ENCODE measurements at regions not wholly inside any gene's neighbourhood (a gene's known extent, or its start where the extent isn't known, plus 50 kb on each side); places are given as distances from the start of the nearest gene placed in this dataset.

DNA sequence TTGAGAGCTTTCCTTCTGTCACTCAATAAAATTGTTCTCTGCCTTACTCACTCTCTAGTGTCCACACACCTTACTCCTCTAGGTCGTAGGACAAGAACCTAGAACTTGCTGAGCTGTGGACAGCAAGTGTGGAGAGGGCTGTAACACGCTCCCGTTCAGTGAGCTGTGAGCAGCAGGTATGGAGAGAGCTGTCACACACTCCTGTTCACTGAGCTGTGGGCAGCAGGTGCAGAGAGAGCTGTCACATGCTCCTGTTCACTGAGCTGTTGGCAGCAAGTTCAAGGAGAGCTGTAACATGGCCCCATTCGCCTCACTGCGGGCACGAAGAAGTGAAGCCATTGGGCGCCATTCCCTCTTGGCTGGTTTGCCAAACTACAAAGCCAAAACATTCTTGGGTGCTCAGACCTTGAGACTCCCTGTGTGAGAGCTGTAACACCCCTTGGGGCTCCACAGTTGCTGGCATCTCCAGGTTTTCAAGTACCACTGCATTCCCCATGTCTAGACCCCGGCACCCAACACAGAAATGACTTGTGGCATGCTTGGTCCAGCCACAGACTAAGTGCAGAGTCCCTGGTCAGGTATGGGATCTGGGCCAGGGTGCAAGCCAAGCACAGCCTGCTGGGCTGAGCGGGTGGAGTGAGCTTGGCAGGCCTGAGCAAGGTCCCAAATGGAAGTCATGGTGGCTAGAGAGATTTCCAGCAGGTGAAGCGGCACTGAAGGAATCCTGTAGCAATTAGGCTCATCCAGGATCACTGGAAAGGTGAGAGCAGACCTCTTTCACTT lies 608.0 kb upstream of the CDH8 start:
- ChIA-PET CTCF (no interaction called here), POLR2A (interaction anchor here (0.7 kb wide), 1 partner anchor 132 kb away, joined by 4 read pairs; no protein-coding TSS in a partner anchor)
- ATAC-seq (no peak), DNase-seq (no peak)
- Mint-ChIP-seq H3K4me1 (no peaks in the 10 kb centered on the region), H3K27me3 (no peaks in the 10 kb centered on the region), H3K9me3 (ENCODE audit: low read depth) (peaks cover 26% of the 10 kb centered on the region), H3K27ac (no peak overlapping the region), H3K4me3 (no peak overlapping the region), H3K36me3 (ENCODE audit: low read depth) (no peaks in the 10 kb centered on the region)
- intact Hi-C loops (cut with DNase I, micrococcal nuclease), result no loop called here

GRCh38 chr16:62642677-62643076 lies 606.4 kb upstream of the CDH8 start:
- no peak for ATAC-seq
- ChIA-PET CTCF (no interaction called here), POLR2A (no interaction called here)
- H3K4me3 Mint-ChIP-seq, result no peak overlapping the region
- no peaks in the 10 kb centered on the region for H3K27me3 Mint-ChIP-seq
- no peak for DNase-seq
- no peak overlapping the region for H3K27ac Mint-ChIP-seq
- H3K36me3 Mint-ChIP-seq (ENCODE audit: low read depth), result no peaks in the 10 kb centered on the region
- no peaks in the 10 kb centered on the region for H3K4me1 Mint-ChIP-seq
- intact Hi-C loops (cut with DNase I, micrococcal nuclease), result no loop called here
- H3K9me3 Mint-ChIP-seq (ENCODE audit: low read depth), result peaks cover 33% of the 10 kb centered on the region

DNA sequence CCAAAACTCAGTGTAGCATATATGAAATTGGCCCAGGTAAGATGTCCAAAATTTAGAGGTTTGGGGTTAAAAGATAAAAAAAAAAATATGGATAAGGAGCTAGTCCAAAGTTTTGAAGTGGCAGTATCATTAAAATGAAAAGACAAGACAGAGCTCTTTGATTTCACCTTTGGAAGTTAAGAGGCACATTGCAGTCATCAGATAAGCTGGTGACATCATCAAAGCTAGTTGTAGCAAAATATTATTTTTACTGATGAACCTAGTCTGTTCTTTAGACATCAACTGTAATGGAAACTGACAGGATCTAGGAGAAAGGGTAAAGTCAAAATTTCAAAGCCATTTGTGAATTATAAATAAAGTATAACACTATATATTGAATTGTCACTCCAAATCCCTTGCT lies 603.7 kb upstream of the CDH8 start:
- no peaks in the 10 kb centered on the region for H3K4me1 Mint-ChIP-seq
- H3K27me3 Mint-ChIP-seq, result no peaks in the 10 kb centered on the region
- CTCF ChIA-PET, result no interaction called here
- POLR2A ChIA-PET, result no interaction called here
- no peak overlapping the region for H3K4me3 Mint-ChIP-seq
- H3K27ac Mint-ChIP-seq, result no peak overlapping the region
- ATAC-seq (no peak), DNase-seq (no peak)
- no peaks in the 10 kb centered on the region for H3K36me3 Mint-ChIP-seq (ENCODE audit: low read depth)
- intact Hi-C loops (cut with DNase I, micrococcal nuclease), result no loop called here
- H3K9me3 Mint-ChIP-seq (ENCODE audit: low read depth), result peaks cover 24% of the 10 kb centered on the region

DNA sequence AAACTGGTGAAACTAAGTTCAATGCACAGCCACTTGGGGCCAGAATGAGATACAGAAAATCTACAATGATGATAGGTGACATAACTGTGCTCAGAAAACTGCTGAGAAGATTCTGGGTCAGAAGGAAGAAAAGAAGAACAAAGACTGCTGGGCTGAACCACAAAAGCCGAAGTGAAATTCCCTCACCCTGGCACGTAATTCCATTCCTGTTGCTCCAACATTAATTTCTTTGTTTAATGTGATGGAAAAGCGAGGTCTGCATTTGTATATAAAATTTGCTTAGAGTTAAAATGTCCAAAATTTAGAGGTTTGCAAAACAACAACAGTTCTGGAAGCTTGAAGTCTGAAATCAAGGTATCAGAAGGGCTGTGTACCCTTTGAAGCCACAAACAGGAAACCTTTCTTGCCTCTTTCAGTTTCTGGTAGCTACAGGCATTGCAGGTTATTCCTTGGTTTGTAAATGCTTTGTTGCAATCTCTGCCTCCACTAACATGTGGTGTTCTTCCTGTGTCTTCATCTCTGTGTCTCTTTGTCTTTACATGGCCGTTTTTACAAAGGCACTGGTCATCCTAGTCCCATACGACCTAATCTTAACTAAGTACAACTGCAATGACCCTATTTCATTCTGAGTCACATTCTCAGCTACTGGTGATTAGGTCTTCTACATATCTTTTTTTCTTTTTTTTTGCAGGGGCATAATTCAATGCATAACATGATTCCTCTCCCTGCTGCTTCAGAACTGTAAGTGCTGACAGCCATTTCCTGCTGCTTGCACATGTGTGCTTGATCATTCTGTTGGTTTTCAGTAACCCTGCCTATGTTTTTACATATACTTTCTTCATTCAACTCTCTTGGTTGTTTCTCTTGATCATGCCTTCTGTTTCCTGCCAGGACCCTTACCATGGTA lies 603.0 kb upstream of the CDH8 start:
- no peak overlapping the region for H3K4me3 Mint-ChIP-seq

GRCh38 chr16:62638324-62638911 lies 602.2 kb upstream of the CDH8 start:
- CTCF ChIA-PET, result no interaction called here
- peaks cover 21% of the 10 kb centered on the region for H3K9me3 Mint-ChIP-seq (ENCODE audit: low read depth)
- no peaks in the 10 kb centered on the region for H3K27me3 Mint-ChIP-seq
- ATAC-seq, result no peak
- intact Hi-C loops (cut with DNase I, micrococcal nuclease), result no loop called here
- POLR2A ChIA-PET, result no interaction called here
- H3K4me1 Mint-ChIP-seq, result no peaks in the 10 kb centered on the region
- H3K4me3 Mint-ChIP-seq, result no peak overlapping the region
- no peak for DNase-seq
- H3K36me3 Mint-ChIP-seq (ENCODE audit: low read depth), result no peaks in the 10 kb centered on the region
- H3K27ac Mint-ChIP-seq, result no peak overlapping the region

More for the DNA sequence above, 603.0 kb upstream of the CDH8 start:
- H3K4me1 Mint-ChIP-seq, result no peaks in the 10 kb centered on the region
- CTCF ChIA-PET, result no interaction called here
- H3K36me3 Mint-ChIP-seq (ENCODE audit: low read depth), result no peaks in the 10 kb centered on the region
- POLR2A ChIA-PET, result no interaction called here
- intact Hi-C loops (cut with DNase I, micrococcal nuclease), result no loop called here
- peaks cover 23% of the 10 kb centered on the region for H3K9me3 Mint-ChIP-seq (ENCODE audit: low read depth)
- no peak for ATAC-seq
- no peak for DNase-seq
- no peak overlapping the region for H3K27ac Mint-ChIP-seq
- H3K27me3 Mint-ChIP-seq, result no peaks in the 10 kb centered on the region

- H3K4me3 Mint-ChIP-seq, result no peak overlapping the region
- no peak for ATAC-seq
- CTCF ChIA-PET, result interaction anchor here (0.8 kb wide), 1 partner anchor 30 kb away, joined by 3 read pairs; no protein-coding TSS in a partner anchor
- H3K27me3 Mint-ChIP-seq, result no peaks in the 10 kb centered on the region
- no peaks in the 10 kb centered on the region for H3K36me3 Mint-ChIP-seq (ENCODE audit: low read depth)
- no peaks in the 10 kb centered on the region for H3K4me1 Mint-ChIP-seq
- POLR2A ChIA-PET, result no interaction called here
- DNase-seq, result no peak
- H3K27ac Mint-ChIP-seq, result no peak overlapping the region
- peaks cover 21% of the 10 kb centered on the region for H3K9me3 Mint-ChIP-seq (ENCODE audit: low read depth)
- intact Hi-C loops (cut with DNase I, micrococcal nuclease), result no loop called here
Measured at GRCh38 chr16:62625326-62625725, 589.1 kb upstream of the CDH8 start.

DNA sequence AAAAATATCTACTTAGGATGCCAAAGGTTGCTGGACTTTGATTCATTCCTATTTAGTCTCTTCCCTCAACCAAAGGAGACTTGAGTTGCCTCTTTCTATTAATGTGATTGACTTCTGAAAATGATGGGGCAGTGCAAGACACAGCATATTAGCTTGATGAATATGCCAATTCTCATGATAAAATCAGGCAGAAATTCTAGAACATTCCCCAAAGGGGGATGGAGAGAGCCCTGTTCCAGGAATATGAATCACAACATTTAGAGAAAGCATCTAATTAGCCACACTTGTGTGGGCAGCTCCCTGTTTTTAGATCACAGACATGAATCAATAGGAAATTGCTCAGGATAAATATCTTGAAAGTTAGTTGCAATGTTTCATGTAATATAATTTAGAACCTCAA lies 584.0 kb upstream of the CDH8 start:
- CTCF ChIA-PET, result no interaction called here
- no peak overlapping the region for H3K27ac Mint-ChIP-seq
- POLR2A ChIA-PET, result no interaction called here
- no peak overlapping the region for H3K4me3 Mint-ChIP-seq
- H3K9me3 Mint-ChIP-seq (ENCODE audit: low read depth), result peaks cover 16% of the 10 kb centered on the region
- H3K36me3 Mint-ChIP-seq (ENCODE audit: low read depth), result no peaks in the 10 kb centered on the region
- ATAC-seq, result no peak
- intact Hi-C loops (cut with DNase I, micrococcal nuclease), result no loop called here
- no peak for DNase-seq
- H3K27me3 Mint-ChIP-seq, result no peaks in the 10 kb centered on the region
- no peaks in the 10 kb centered on the region for H3K4me1 Mint-ChIP-seq

DNA sequence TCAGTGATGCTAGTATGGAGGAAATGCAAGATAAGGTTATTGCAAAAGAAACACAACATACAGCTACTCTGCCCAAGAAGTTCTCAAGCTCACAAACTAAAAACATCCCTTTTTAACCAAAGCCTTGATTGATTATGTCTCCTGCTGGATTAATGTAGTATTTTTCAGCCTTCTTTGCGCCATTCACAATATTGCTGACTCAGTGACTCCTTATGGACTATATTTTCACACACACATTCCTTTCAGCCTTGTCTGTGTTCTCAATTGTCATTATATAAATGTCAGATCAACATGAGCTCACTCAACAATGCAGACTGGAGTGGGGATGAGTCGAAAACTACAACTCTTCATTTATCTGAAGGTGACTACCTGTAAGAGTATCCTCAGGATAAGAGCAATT lies 579.3 kb upstream of the CDH8 start:
- no peak for DNase-seq
- ATAC-seq, result no peak
- no peaks in the 10 kb centered on the region for H3K27me3 Mint-ChIP-seq
- intact Hi-C loops (cut with DNase I, micrococcal nuclease), result no loop called here
- POLR2A ChIA-PET, result no interaction called here
- no peaks in the 10 kb centered on the region for H3K36me3 Mint-ChIP-seq (ENCODE audit: low read depth)
- H3K4me1 Mint-ChIP-seq, result no peaks in the 10 kb centered on the region
- peaks cover 27% of the 10 kb centered on the region for H3K9me3 Mint-ChIP-seq (ENCODE audit: low read depth)
- CTCF ChIA-PET, result no interaction called here
- H3K27ac Mint-ChIP-seq, result no peak overlapping the region
- no peak overlapping the region for H3K4me3 Mint-ChIP-seq

DNA sequence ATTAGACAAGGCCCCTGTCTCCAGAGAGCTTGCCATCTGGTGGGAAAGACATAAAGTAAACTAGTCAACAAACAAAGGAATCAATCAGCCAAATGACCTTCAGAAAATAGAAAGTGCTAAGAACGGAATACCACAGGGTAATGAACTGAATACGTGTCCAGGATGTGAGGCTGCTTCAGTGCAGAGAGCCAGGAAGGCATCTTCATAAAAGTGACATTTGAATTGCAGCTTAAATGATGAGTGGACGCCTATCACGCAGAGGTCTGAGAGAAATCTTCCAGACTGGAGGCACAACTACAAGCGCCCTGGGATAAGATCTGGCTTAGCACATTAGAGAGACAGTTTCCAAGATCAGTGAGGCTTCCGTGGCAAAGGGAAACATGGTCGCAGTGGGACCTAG lies 574.1 kb upstream of the CDH8 start:
- Mint-ChIP-seq H3K36me3 (ENCODE audit: low read depth) (no peaks in the 10 kb centered on the region), H3K4me3 (no peak overlapping the region), H3K4me1 (no peaks in the 10 kb centered on the region), H3K27me3 (no peaks in the 10 kb centered on the region), H3K27ac (no peak overlapping the region), H3K9me3 (ENCODE audit: low read depth) (peaks cover 23% of the 10 kb centered on the region)
- DNase-seq, result no peak
- ChIA-PET CTCF (no interaction called here), POLR2A (no interaction called here)
- ATAC-seq, result no peak
- intact Hi-C loops (cut with DNase I, micrococcal nuclease), result no loop called here

DNA sequence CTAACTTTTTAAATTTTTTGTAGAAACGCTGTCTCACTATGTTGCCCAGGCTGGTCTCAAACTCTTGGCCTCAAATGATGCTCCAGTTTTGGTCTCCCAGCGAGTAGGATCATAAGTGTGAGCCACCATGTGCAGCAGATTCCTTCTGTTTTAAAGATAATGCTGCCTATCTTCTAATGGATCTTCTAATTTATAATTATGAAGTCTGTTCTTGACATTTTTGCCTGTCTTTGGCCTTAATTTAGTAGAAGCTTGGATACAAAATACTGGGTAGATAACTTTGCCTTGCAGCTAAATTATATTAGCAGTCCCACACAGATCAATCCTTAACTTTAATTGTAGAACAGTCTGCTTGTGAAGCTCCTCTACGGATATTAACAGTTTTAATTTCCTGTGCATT lies 566.6 kb upstream of the CDH8 start:
- peaks cover 29% of the 10 kb centered on the region for H3K9me3 Mint-ChIP-seq (ENCODE audit: low read depth)
- CTCF ChIA-PET, result no interaction called here
- H3K27ac Mint-ChIP-seq, result no peak overlapping the region
- intact Hi-C loops (cut with DNase I, micrococcal nuclease), result no loop called here
- DNase-seq (no peak), ATAC-seq (no peak)
- H3K4me3 Mint-ChIP-seq, result no peak overlapping the region
- no peaks in the 10 kb centered on the region for H3K36me3 Mint-ChIP-seq (ENCODE audit: low read depth)
- no peaks in the 10 kb centered on the region for H3K27me3 Mint-ChIP-seq
- H3K4me1 Mint-ChIP-seq, result no peaks in the 10 kb centered on the region
- POLR2A ChIA-PET, result no interaction called here

DNA sequence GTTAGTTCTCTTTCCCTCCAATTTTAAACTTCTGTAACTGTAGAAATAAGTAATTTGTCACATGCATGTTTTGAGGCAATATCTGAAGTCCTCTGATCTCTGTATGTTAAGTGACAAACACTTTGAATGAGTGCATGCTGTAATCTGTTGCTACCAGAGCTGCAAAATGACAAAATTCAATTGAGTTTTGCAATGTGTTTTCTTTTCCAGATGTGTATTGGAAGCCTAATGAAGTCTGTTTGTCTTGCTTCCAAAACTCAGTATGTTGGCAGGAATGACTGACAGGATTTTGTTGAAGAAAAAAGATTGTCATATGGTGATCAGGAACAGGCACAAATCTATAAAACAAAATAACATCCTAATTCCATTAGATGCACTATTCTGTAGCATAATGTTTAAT lies 561.6 kb upstream of the CDH8 start:
- intact Hi-C loops (cut with DNase I, micrococcal nuclease), result no loop called here
- DNase-seq, result no peak
- no peaks in the 10 kb centered on the region for H3K4me1 Mint-ChIP-seq
- ChIA-PET POLR2A (no interaction called here), CTCF (no interaction called here)
- no peaks in the 10 kb centered on the region for H3K27me3 Mint-ChIP-seq
- H3K27ac Mint-ChIP-seq, result no peak overlapping the region
- no peak overlapping the region for H3K4me3 Mint-ChIP-seq
- no peak for ATAC-seq
- H3K9me3 Mint-ChIP-seq (ENCODE audit: low read depth), result peaks cover 32% of the 10 kb centered on the region
- no peaks in the 10 kb centered on the region for H3K36me3 Mint-ChIP-seq (ENCODE audit: low read depth)

DNA sequence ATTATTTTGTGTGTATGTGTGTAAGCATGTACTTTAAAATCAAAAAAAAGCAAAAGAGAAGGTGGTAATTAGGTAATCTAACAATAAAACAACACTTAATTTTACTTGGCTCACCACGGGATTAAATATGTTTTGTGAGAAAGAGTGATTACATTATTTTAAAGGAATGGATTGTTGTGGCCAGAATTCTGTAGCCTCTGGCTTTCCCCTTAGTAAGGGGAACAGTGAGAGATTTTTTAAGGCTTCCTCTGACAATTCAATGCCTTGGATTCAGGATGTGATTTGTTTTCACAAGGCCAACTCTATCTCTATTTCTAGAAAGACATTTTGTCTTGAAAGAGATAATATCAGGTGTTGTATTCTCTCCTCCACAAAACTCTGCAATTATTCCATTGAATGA lies 560.3 kb upstream of the CDH8 start:
- Mint-ChIP-seq H3K27ac (no peak overlapping the region), H3K4me3 (no peak overlapping the region), H3K9me3 (ENCODE audit: low read depth) (peaks cover 27% of the 10 kb centered on the region), H3K4me1 (no peaks in the 10 kb centered on the region), H3K36me3 (ENCODE audit: low read depth) (no peaks in the 10 kb centered on the region), H3K27me3 (no peaks in the 10 kb centered on the region)
- ChIA-PET POLR2A (no interaction called here), CTCF (no interaction called here)
- intact Hi-C loops (cut with DNase I, micrococcal nuclease), result no loop called here
- DNase-seq (no peak), ATAC-seq (no peak)
